GM18520 (cell line): ENCODE measurements at regions not wholly inside any gene's neighbourhood (a gene's known extent, or its start where the extent isn't known, plus 50 kb on each side); places are given as distances from the start of the nearest gene placed in this dataset.

ENCODE experiments used
- ATAC-seq: cut with Tn5 transposase; IDR thresholded peaks from one replicate; pipeline ENCODE4 v1.9.1; 2021; ENCODE audit not compliant: unreplicated experiment

GRCh38 chr2:128781166-128781565 is 462.5 kb upstream of the HS6ST1 start:
- ATAC-seq = no peak

GRCh38 chr2:128781585-128782385 is 463.1 kb upstream of the HS6ST1 start:
- no peak for ATAC-seq

DNA sequence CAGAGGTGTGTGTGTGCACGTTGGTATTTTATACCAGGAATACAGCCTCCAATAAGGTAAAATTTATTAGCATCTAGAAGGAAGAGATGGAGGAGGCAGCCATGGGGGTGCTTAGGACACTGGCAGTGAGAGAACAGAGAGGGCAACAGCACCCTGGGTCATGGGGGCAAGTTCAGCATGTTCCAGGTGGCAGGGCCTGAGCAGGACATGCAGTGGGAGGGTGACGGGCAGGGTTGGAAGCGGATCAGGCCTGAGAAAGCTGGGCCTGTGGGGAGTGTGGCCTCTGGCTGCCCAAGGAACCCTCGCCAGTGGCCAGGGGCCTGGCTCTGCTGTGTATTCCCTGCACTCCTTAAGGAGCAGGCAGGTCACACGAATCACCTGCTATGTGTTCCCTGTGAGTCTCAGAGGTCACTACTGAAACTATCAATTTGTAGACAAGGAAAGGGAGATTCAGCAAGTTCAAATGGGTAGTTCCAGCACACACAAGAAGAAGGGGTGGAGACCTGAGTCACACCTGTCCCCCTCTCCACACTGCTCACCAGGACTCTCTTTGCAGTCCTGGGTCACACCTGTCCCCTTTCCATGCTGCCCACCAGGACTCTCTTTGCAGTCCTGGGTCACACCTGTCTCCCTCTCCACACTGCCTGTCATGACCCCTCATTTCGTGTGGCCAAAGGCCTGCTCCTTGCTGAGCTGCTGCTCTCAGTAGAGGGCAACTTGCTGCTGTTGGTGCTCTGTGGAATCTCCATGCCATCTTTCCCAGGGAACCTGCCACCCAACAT is 463.9 kb upstream of the HS6ST1 start:
- ATAC-seq = no peak

DNA sequence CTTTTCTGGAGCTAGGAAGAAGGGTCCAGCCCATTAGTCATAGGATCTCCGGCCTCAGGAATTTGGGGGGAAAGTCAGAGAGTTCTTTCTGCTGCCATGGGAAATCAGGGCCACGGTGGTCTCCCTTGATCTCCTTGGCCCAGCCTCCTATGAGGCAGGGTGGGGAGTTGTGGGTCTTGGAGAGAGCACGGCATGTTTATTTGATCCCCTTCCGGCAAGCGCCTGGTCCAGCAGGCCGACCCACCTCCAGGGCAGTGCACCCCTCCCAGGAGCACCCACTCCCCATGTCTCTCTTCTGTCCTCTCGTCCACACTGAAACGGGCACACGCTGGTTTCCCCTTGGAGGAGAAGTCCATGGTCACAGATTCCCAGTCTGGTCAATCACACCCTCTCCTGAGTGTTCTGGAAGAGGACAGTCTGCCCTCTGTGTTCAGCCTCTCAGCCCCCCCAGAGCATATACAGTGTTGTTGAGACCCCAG is 464.6 kb upstream of the HS6ST1 start:
- ATAC-seq = no peak

GRCh38 chr2:128783896-128784295 is 465.2 kb upstream of the HS6ST1 start:
- no peak for ATAC-seq

- ATAC-seq = no peak
Measured at GRCh38 chr2:128784626-128785306, 466.1 kb upstream of the HS6ST1 start.

DNA sequence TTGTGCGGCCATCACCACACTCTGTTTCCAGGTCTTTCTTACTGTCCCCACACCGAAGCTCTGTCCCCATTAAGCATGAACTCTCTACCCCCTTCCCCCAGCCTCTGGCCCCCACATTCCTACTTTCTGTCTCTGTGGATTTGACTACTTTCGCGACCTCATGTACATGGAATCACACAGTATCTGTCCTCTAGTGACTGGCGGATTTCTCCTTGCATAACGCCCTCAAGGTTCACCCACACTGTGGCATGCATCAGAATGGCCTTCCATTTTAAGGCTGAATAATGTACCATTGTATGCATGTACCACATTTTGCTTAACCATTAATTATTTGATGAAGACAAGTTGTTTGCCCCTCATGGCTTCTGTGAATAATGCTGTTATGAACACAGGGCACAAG is 467.6 kb upstream of the HS6ST1 start:
- no peak for ATAC-seq

DNA sequence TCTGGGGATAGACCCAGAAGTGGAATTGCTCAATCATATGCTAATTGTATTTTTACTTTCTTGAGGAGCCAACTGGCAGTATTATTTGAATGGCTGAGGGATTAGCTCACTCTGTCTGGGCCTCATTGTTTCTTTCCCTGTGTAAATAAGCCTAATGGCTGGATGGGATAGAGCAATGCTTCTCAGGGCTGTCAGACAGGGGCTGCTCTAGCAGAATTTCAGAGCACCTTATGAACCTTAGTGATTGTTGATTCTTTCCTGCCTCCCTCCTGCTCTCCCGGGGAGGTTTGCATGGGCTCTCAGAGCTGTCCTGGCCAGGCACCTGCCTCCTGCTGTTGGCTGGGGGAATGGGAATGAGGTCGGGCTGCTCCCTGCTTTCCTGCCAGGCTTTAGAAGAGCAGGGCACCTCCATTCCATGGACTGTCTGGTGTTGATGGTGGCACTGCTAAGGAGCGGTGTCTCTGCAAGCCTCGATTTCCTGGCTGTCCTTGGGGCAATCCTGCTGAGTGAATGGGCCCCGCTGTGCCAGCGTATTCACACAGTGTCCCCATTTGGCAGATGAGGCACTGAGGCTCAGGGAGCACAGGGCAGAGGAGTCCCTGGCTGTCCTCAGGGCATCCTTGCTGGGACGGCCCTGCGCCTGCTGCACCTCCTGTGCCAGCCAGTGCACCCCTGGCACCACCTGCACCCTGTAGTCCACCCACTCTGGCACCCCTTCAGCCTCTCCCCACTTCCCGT is 468.2 kb upstream of the HS6ST1 start:
- ATAC-seq = no peak

- no peak for ATAC-seq
Measured at GRCh38 chr2:128787616-128788015, 468.9 kb upstream of the HS6ST1 start.

- no peak for ATAC-seq
Measured at GRCh38 chr2:128788636-128789220, 470.1 kb upstream of the HS6ST1 start.

- ATAC-seq = no peak
Measured at GRCh38 chr2:128789221-128789620, 470.6 kb upstream of the HS6ST1 start.

DNA sequence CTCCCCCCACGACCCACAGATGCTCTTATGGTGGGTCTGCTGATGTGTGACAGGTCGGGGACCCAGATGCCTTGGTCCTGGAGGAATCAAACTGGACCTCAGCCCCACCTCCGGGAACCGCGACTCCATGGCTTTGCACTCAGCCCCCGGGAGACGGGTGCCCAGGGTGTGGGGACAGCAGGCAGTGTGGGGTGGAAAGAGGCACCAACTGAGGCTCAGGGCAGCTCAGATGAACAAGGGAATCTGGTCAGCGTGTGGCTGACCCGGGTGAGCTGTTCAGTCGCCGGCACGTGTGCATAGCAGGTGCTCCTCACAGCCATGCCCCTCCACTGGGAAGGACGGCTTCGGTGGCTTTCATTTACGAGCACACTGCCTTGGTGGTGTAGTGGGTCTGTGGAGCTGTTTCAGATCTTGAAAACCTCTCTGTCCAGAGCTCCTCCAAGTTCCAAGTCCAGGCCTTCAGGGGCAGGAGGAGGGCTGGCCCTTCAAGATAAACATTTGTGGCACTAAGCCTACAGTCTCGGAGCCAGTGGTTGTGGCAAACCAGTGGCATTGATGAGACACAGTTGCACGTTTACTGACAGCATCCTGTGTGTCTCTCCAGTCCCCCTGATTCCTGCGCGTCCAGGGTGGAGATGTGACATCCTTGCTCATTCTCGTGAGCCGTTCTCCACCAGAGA is 471.2 kb upstream of the HS6ST1 start:
- ATAC-seq = no peak

GRCh38 chr2:128790541-128791001 is 471.9 kb upstream of the HS6ST1 start:
- no peak for ATAC-seq

DNA sequence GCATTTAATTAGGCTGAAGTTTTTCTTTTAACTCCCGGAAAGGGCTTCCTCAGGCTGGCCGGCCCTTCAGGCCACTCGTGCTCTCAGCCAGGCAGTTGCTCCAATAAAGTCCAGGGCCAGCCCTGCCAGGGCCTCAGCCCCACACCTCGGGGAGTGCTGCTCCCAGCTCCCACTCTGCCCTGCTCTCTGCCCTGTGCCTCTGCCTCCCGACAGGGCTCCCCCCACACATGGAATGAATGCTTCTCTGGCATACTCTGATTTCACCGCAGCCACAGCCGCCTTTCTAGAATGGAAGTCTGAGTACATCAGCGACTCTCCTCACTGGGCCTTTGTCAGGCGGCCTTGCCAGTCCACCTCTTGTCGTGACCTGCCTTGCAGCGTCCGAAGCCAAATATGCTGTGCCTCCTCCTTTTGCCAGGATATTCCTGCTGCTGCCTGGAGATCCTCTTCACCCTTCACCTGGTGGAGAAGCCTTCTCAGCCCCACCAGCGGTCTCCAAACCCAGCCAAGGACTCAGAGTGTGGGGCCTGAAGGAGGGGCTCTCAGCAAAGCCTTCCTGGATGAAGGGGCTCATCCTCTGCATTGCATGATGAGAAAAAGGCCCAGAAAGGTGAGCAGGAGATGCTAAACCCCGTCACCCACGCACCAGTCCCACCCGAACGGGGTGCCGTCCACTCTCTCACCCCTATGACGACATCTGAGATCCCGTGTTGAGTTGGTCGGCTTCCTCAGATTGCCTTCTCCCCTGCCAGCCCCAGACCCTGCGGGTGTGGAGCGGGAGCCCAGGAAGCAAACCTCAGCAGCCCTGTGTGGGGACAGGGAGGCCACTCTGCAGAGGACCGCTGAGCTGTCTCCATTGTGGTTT is 472.7 kb upstream of the HS6ST1 start:
- ATAC-seq = no peak

GRCh38 chr2:128791985-128792320 is 473.3 kb upstream of the HS6ST1 start:
- no peak for ATAC-seq

GRCh38 chr2:128792476-128793054 is 473.9 kb upstream of the HS6ST1 start:
- no peak for ATAC-seq

DNA sequence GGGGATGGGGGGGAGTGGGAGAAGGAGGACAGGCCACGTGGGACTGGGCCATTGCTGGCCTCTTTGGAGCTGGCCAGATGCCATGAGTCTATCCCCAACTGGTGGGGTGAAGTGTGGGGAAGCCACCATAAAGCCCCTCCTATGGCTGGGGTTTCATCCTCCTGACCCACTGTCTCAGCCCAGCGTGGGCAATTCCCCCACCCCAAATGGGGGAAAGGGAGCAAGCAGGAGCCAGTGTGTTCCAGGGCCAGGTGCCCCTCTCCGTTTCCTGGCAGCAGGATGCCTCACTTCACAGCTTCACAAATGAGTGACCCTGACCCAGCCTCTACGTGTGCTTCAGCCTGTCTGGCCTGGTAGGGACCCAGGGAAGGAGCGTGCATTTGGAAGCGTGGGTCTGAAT is 474.7 kb upstream of the HS6ST1 start:
- ATAC-seq = no peak

- ATAC-seq = no peak
Measured at GRCh38 chr2:128794285-128794684, 475.6 kb upstream of the HS6ST1 start.

DNA sequence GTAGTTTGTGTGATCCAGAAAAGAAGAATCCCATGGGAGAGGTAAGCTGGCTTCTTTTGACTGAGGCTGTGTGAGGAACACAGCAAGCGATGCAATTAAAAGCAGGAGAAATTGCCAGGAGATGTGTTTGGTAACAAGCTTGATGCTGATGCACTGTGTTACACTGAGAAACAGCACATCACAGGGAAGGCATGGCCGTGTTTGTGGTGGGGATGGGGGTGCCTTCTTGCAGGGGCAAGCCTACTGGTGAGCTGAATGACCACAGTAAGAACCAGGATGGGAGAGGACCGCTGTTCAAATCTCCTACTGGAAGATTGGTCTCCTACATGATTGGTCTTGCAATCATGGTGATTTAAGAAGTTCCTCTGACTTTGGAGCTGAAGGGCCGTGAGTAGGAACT is 477.7 kb upstream of the HS6ST1 start:
- ATAC-seq = no peak
